Stimulated activated naive B cell treated with anti-CD40 and anti-IgM and Interleukin-4, amounts not matched to agents 10 μg/mL and 1 μg/mL and 100 μg/mL, for 72 hours (primary cell): ENCODE measurements at regions not wholly inside any gene's neighbourhood (a gene's known extent, or its start where the extent isn't known, plus 50 kb on each side); places are given as distances from the start of the nearest gene placed in this dataset.

Source experiments
- ATAC-seq, 2 donors: fragments of 150-1000 bp; cut with Tn5 transposase; replicated peaks; 2 replicates each; pipeline ENCODE4 v1.10.0; 2021; ENCODE audit warnings: moderate library complexity in 1 of 2
- DNase-seq: peaks from one replicate; pipeline ENCODE4 v3.0.0; 2021
- H3K27ac Mint-ChIP-seq: one replicate; pipeline ENCODE4 v1.8.0; 2022; ENCODE audit warnings: mild to moderate bottlenecking, mixed read lengths
- H3K27me3 Mint-ChIP-seq, 2 donors: one replicate each; pipeline ENCODE4 v1.8.0; 2022; ENCODE audit warnings: mixed read lengths in 2 of 2
- H3K36me3 Mint-ChIP-seq, 2 donors: one replicate each; pipeline ENCODE4 v1.8.0; 2022; ENCODE audit warnings: mixed read lengths in 2 of 2, mild to moderate bottlenecking in 1 of 2
- H3K4me1 Mint-ChIP-seq, 2 donors: one replicate each; pipeline ENCODE4 v1.8.0; 2022; ENCODE audit warnings: mixed read lengths in 2 of 2, mild to moderate bottlenecking in 1 of 2
- H3K4me3 Mint-ChIP-seq, 2 donors: one replicate each; pipeline ENCODE4 v1.8.0; 2022; ENCODE audit warnings: mild to moderate bottlenecking in 2 of 2, mixed read lengths in 2 of 2, moderate library complexity in 1 of 2
- H3K9me3 Mint-ChIP-seq, 2 donors: one replicate each; pipeline ENCODE4 v1.8.0; 2022; ENCODE audit warnings: mixed read lengths in 2 of 2, mild to moderate bottlenecking in 1 of 2

GRCh38 chr3:18843983-18844382, 304.3 kb upstream of the KCNH8 start:
- H3K36me3 Mint-ChIP-seq: no peaks in the 10 kb centered on the region
- no peaks in the 10 kb centered on the region for H3K9me3 Mint-ChIP-seq
- no peak overlapping the region for H3K27ac Mint-ChIP-seq
- peaks cover 9 to 19% of the 10 kb centered on the region in 2 donors for H3K4me1 Mint-ChIP-seq
- ATAC-seq: no peak
- H3K4me3 Mint-ChIP-seq: no peak overlapping the region
- H3K27me3 Mint-ChIP-seq: no peaks in the 10 kb centered on the region
- DNase-seq: no peak

DNA sequence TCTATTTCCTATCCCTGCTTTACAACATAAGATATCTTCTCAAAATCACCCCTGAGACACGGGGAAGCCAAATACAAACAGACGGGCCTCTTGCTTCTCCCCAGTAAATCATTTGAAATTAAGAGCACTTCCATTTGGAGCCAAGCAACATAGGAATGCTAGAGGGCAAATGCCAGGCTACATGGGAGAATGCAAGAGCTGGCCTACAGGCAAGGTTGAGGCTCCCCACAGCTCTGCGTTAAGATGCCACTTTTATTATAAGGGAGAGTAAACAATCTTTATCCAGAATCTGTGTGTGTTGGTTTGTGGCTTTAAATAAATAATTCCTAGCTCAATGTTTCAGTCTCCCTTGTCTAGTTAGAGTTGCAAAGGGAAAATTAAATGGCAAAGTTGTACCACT, 305.1 kb upstream of the KCNH8 start:
- Mint-ChIP-seq H3K9me3 (no peaks in the 10 kb centered on the region), H3K27ac (no peak overlapping the region), H3K4me1 (peaks cover 9 to 19% of the 10 kb centered on the region in 2 donors), H3K36me3 (no peaks in the 10 kb centered on the region), H3K4me3 (no peak overlapping the region), H3K27me3 (no peaks in the 10 kb centered on the region)
- ATAC-seq (no peak), DNase-seq (no peak)

GRCh38 chr3:18841422-18842343, 306.6 kb upstream of the KCNH8 start:
- peaks cover 9 to 19% of the 10 kb centered on the region in 2 donors for H3K4me1 Mint-ChIP-seq
- DNase-seq (no peak), ATAC-seq (no peak)
- peaks cover 0 to 4% of the 10 kb centered on the region in 2 donors for H3K27me3 Mint-ChIP-seq
- H3K4me3 Mint-ChIP-seq: no peak overlapping the region
- no peak overlapping the region for H3K27ac Mint-ChIP-seq
- H3K9me3 Mint-ChIP-seq: no peaks in the 10 kb centered on the region
- no peaks in the 10 kb centered on the region for H3K36me3 Mint-ChIP-seq

DNA sequence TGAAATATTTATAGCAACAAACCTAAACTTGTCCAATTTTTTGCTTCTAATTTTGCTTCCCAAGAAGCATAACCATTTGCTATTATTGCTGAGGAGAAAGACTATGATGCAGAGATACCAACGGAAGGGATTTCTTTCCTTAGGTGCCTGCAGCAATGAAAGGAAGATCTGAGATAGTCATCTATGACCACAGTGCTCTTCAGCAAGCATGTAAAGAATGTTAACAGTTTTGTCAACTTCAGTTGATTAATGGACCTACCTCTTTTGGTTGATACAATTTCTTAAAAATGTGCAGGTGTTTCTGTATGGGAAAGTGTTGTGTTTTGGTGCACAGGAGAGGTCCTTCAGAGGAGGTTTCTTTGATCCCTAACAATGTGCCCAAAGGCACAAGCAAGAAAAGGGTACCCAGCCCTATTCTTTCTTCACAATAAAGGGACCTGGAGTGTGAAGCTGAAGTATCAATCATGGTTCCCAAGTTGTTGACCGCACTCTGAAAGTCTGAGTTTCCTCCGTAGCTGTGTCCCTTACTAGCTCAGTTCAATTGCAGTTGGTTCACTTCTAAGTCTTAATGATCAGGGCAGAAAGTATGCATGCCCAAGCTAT, 307.7 kb upstream of the KCNH8 start:
- DNase-seq: no peak
- no peak for ATAC-seq
- H3K36me3 Mint-ChIP-seq: no peaks in the 10 kb centered on the region
- H3K4me3 Mint-ChIP-seq: no peak overlapping the region
- no peak overlapping the region for H3K27ac Mint-ChIP-seq
- peaks cover 0 to 6% of the 10 kb centered on the region in 2 donors for H3K27me3 Mint-ChIP-seq
- no peaks in the 10 kb centered on the region for H3K9me3 Mint-ChIP-seq
- peaks cover 6 to 16% of the 10 kb centered on the region in 2 donors for H3K4me1 Mint-ChIP-seq

GRCh38 chr3:18838758-18839157, 309.6 kb upstream of the KCNH8 start:
- DNase-seq (no peak), ATAC-seq (no peak)
- no peak overlapping the region for H3K27ac Mint-ChIP-seq
- H3K4me1 Mint-ChIP-seq: no peaks in the 10 kb centered on the region
- peaks cover 0 to 8% of the 10 kb centered on the region in 2 donors for H3K27me3 Mint-ChIP-seq
- H3K36me3 Mint-ChIP-seq: no peaks in the 10 kb centered on the region
- H3K9me3 Mint-ChIP-seq: no peaks in the 10 kb centered on the region
- no peak overlapping the region for H3K4me3 Mint-ChIP-seq

- no peaks in the 10 kb centered on the region for H3K9me3 Mint-ChIP-seq
- no peaks in the 10 kb centered on the region for H3K4me1 Mint-ChIP-seq
- no peaks in the 10 kb centered on the region for H3K36me3 Mint-ChIP-seq
- peaks cover 0 to 8% of the 10 kb centered on the region in 2 donors for H3K27me3 Mint-ChIP-seq
- ATAC-seq (no peak), DNase-seq (no peak)
- H3K27ac Mint-ChIP-seq: no peak overlapping the region
- no peak overlapping the region for H3K4me3 Mint-ChIP-seq
These were observed 311.1 kb upstream of the KCNH8 start for GRCh38 chr3:18837137-18837755.

GRCh38 chr3:18835021-18835420, 313.3 kb upstream of the KCNH8 start:
- ATAC-seq: no peak
- DNase-seq: no peak
- Mint-ChIP-seq H3K9me3 (no peaks in the 10 kb centered on the region), H3K4me3 (no peak overlapping the region), H3K27ac (no peak overlapping the region), H3K4me1 (peaks cover 2% of the 10 kb centered on the region in 2 donors), H3K36me3 (no peaks in the 10 kb centered on the region), H3K27me3 (peaks cover 0 to 8% of the 10 kb centered on the region in 2 donors)

GRCh38 chr3:18830087-18830486, 318.2 kb upstream of the KCNH8 start:
- Mint-ChIP-seq H3K4me3 (no peak overlapping the region), H3K9me3 (no peaks in the 10 kb centered on the region), H3K27me3 (no peaks in the 10 kb centered on the region), H3K4me1 (peaks cover 4 to 5% of the 10 kb centered on the region in 2 donors), H3K27ac (no peak overlapping the region), H3K36me3 (no peaks in the 10 kb centered on the region)
- DNase-seq (no peak), ATAC-seq (peak; percentile 59 to 68)

DNA sequence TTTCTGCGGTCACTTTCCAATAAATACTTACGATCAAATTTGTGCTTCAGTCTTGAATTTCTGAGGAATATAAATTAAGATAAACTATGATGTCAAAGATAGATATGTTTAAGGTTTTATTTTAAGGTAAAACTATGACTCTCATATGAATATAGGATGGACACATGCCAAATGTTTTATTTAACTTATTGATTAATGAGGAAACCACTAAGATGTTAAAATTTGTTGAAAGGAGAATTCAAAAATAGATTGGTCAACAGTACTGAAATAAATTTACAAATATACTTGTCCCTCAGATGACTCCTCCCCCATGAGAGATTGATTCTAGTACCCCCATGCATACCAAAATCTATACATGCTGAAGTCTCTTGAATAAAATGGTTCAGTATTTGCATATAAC, 319.7 kb upstream of the KCNH8 start:
- Mint-ChIP-seq H3K4me3 (no peak overlapping the region), H3K27me3 (no peaks in the 10 kb centered on the region), H3K36me3 (no peaks in the 10 kb centered on the region), H3K9me3 (no peaks in the 10 kb centered on the region), H3K4me1 (peaks cover 4 to 5% of the 10 kb centered on the region in 2 donors), H3K27ac (no peak overlapping the region)
- no peak for ATAC-seq
- no peak for DNase-seq

DNA sequence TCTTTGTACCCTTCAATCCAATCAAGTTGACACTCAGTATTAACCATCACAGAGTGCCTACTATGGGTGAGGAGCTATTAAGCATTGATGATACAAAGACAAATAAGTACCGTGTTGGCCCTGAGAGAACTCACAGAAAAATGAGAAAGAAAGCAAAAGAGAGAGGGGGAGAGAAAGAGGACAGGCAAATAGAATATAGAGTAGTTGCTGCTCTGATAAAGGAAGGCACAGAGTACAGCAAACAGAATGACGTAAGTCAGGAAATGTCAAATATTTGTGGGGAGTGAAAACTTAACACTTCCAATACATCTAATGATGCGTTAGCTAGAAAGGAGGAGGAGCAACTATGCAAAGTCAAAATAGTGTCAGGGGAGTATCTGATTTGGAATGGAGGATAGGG, 320.6 kb upstream of the KCNH8 start:
- Mint-ChIP-seq H3K9me3 (no peaks in the 10 kb centered on the region), H3K4me1 (peaks cover 4 to 5% of the 10 kb centered on the region in 2 donors), H3K4me3 (no peak overlapping the region), H3K27ac (no peak overlapping the region), H3K27me3 (no peaks in the 10 kb centered on the region), H3K36me3 (no peaks in the 10 kb centered on the region)
- DNase-seq: no peak
- peak; percentile 25 to 35 for ATAC-seq

GRCh38 chr3:18825665-18826064, 322.6 kb upstream of the KCNH8 start:
- Mint-ChIP-seq H3K36me3 (no peaks in the 10 kb centered on the region), H3K4me1 (peaks cover 4 to 5% of the 10 kb centered on the region in 2 donors), H3K4me3 (no peak overlapping the region), H3K27ac (no peak overlapping the region), H3K27me3 (no peaks in the 10 kb centered on the region), H3K9me3 (peaks cover 0 to 2% of the 10 kb centered on the region in 2 donors)
- ATAC-seq (peak in 1 of 2 donors; percentile 57), DNase-seq (no peak)

- DNase-seq: no peak
- Mint-ChIP-seq H3K36me3 (no peaks in the 10 kb centered on the region), H3K4me3 (no peak overlapping the region), H3K4me1 (no peaks in the 10 kb centered on the region), H3K27ac (no peak overlapping the region), H3K9me3 (peaks cover 0 to 3% of the 10 kb centered on the region in 2 donors), H3K27me3 (no peaks in the 10 kb centered on the region)
- no peak for ATAC-seq
These were observed 335.0 kb upstream of the KCNH8 start for GRCh38 chr3:18813300-18813699.

DNA sequence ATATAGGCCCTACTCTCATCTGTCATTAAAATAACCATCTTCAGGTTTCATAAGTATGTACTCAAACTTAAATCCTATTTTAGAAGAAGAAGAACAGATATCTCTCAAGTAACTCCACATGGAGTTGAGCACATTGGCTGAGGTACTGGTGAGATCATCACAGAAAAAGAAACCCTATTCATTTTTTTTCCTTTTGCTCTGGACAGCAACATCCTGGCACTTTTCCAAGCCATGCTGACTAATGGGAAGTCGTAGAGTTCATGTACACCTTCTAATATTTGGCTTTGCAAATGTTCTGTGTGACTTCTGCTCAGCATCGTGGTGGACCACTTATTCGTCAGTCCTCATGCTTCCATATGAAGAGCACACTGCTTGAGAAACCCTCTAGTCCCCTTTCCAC, 336.0 kb upstream of the KCNH8 start:
- H3K4me3 Mint-ChIP-seq: no peak overlapping the region
- H3K9me3 Mint-ChIP-seq: peaks cover 0 to 3% of the 10 kb centered on the region in 2 donors
- H3K36me3 Mint-ChIP-seq: no peaks in the 10 kb centered on the region
- DNase-seq (no peak), ATAC-seq (no peak)
- H3K4me1 Mint-ChIP-seq: no peaks in the 10 kb centered on the region
- no peak overlapping the region for H3K27ac Mint-ChIP-seq
- H3K27me3 Mint-ChIP-seq: no peaks in the 10 kb centered on the region

- Mint-ChIP-seq H3K27me3 (no peaks in the 10 kb centered on the region), H3K36me3 (no peaks in the 10 kb centered on the region), H3K9me3 (no peaks in the 10 kb centered on the region), H3K4me1 (no peaks in the 10 kb centered on the region), H3K27ac (no peak overlapping the region), H3K4me3 (no peak overlapping the region)
- ATAC-seq: no peak
- DNase-seq: no peak
These were observed 338.0 kb upstream of the KCNH8 start for GRCh38 chr3:18810306-18810661.
